ENCODE measurements at regions not wholly inside any gene's neighbourhood (a gene's known extent, or its start where the extent isn't known, plus 50 kb on each side); places are given as distances from the start of the nearest gene placed in this dataset.

DNA sequence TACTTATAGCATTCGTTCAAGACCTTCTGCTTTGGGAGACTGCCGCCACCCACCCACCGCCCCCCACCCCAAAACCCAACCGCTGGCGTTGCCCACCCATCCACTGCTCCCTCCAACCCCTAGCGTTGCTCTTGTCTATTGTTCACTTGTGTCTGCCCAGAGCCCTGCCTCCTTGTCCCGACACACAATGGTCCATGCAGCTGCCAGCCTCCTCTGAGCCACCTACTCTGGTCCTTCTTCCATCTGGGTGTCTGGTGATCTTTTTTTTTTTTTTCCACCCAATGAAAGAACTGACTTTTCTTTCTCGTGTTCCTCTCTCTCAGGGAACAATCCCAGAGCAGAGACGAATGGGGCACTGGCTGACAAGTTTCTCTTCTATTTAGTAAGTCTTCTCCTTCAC lies 256.0 kb upstream of the SESN3 start:
- TF ChIP-seq, protein P1, sequence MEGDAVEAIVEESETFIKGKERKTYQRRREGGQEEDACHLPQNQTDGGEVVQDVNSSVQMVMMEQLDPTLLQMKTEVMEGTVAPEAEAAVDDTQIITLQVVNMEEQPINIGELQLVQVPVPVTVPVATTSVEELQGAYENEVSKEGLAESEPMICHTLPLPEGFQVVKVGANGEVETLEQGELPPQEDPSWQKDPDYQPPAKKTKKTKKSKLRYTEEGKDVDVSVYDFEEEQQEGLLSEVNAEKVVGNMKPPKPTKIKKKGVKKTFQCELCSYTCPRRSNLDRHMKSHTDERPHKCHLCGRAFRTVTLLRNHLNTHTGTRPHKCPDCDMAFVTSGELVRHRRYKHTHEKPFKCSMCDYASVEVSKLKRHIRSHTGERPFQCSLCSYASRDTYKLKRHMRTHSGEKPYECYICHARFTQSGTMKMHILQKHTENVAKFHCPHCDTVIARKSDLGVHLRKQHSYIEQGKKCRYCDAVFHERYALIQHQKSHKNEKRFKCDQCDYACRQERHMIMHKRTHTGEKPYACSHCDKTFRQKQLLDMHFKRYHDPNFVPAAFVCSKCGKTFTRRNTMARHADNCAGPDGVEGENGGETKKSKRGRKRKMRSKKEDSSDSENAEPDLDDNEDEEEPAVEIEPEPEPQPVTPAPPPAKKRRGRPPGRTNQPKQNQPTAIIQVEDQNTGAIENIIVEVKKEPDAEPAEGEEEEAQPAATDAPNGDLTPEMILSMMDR (IDR thresholded peaks at IDR 0.05) = no peak
- no peak for TF ChIP-seq POLR2A (IDR thresholded peaks at IDR 0.05)

All from right lobe of liver (tissue), 4 donors.